GM18519 (cell line): ENCODE measurements at regions not wholly inside any gene's neighbourhood (a gene's known extent, or its start where the extent isn't known, plus 50 kb on each side); places are given as distances from the start of the nearest gene placed in this dataset.
"Not testable (repeated sequence)": the region's sequence is repeated elsewhere in the genome, so short reads cannot be mapped to it uniquely, and the experiment has no call there.

Experiments
- ATAC-seq: cut with Tn5 transposase; IDR thresholded peaks from one replicate; pipeline ENCODE4 v1.9.1; 2021; ENCODE audit warnings: mild to moderate bottlenecking, moderate library complexity; ENCODE audit not compliant: unreplicated experiment, low FRiP score

- ATAC-seq, result no peak
These were observed 678.0 kb downstream of the ZEB2 start for GRCh38 chr2:143841935-143842334.

- ATAC-seq, result no peak
These were observed 679.3 kb downstream of the ZEB2 start for GRCh38 chr2:143840601-143841000.

GRCh38 chr2:143840194-143840593 lies 679.7 kb downstream of the ZEB2 start:
- ATAC-seq, result no peak

- ATAC-seq, result no peak
These were observed 680.5 kb downstream of the ZEB2 start for GRCh38 chr2:143839456-143839855.

- ATAC-seq, result not testable (repeated sequence)
These were observed 682.9 kb downstream of the ZEB2 start for GRCh38 chr2:143837055-143837454.

- no peak for ATAC-seq
These were observed 684.4 kb downstream of the ZEB2 start for GRCh38 chr2:143835481-143835880.

- no peak for ATAC-seq
These were observed 686.8 kb downstream of the ZEB2 start for GRCh38 chr2:143833015-143833660.

GRCh38 chr2:143830476-143830875 lies 689.4 kb downstream of the ZEB2 start:
- ATAC-seq, result no peak

- no peak for ATAC-seq
These were observed 691.0 kb downstream of the ZEB2 start for GRCh38 chr2:143828763-143829537.

GRCh38 chr2:143824791-143825190 lies 695.1 kb downstream of the ZEB2 start:
- ATAC-seq, result no peak

- ATAC-seq, result no peak
These were observed 694.7 kb downstream of the ARHGAP15 start for GRCh38 chr2:143823876-143824275.

GRCh38 chr2:143823296-143823695 lies 694.1 kb downstream of the ARHGAP15 start:
- ATAC-seq, result no peak

- no peak for ATAC-seq
These were observed 693.5 kb downstream of the ARHGAP15 start for GRCh38 chr2:143822736-143823135.

- no peak for ATAC-seq
These were observed 690.5 kb downstream of the ARHGAP15 start for GRCh38 chr2:143819764-143820163.

GRCh38 chr2:143819190-143819735 lies 690.0 kb downstream of the ARHGAP15 start:
- no peak for ATAC-seq
